GM12878 (cell line): ENCODE measurements at regions not wholly inside any gene's neighbourhood (a gene's known extent, or its start where the extent isn't known, plus 50 kb on each side); places are given as distances from the start of the nearest gene placed in this dataset.

ENCODE experiments used
- ATAC-seq: fragments of 200-7000 bp; cut with Tn5 transposase; 3 replicates; pipeline ENCODE4 v1.9.1; 2020; ENCODE audit warnings: mild to moderate bottlenecking, moderate library complexity
- BruUV-seq: library from RNA; stranded (reverse); fragments of 400-500 nt; replicated peaks from 2 replicates; lab custom pipeline; 2021; lab: Mats Ljungman, UMichigan
- CTCF ChIA-PET: fragments of 300-600 bp; sonication (Branson Sonifier 250); formaldehyde crosslinking; extraction: SDS; loops from one replicate; lab custom pipeline; 2021; ENCODE audit warnings: inconsistent platforms; lab: Yijun Ruan, JAX
- POLR2A ChIA-PET: fragments of 350-600 bp; formaldehyde crosslinking; extraction: SDS; loops from one replicate; lab custom pipeline; 2021; ENCODE audit warnings: inconsistent platforms; lab: Charles Lee
- RAD21 ChIA-PET: fragments of 300-600 bp; sonication (Branson Sonifier 250); formaldehyde crosslinking; loops from one replicate; lab custom pipeline; 2023; ENCODE audit warnings: antibody characterized with exemption; ENCODE audit not compliant: unreplicated experiment; lab: Charles Lee
- SMC1A ChIA-PET: fragments of 300-600 bp; sonication (Branson Sonifier 250); formaldehyde crosslinking; loops from one replicate; lab custom pipeline; 2023; ENCODE audit not compliant: unreplicated experiment, uncharacterized antibody; lab: Charles Lee
- DNase-seq: peaks from one replicate; pipeline ENCODE4 v3.0.0-alpha.2; 2011; ENCODE audit warnings: low read depth, low spot score
- FAIRE-seq: peaks from 3 replicates; lab custom pipeline; 2011; peaks lifted over from hg19 to GRCh38; lab: Jason Lieb, UNC
- H2AFZ ChIP-seq: 2 replicates; pipeline ENCODE4 v1.6.0; 2011; ENCODE audit warnings: low read depth, low read length, control low read depth; ENCODE audit not compliant: control insufficient read depth
- H3K27ac ChIP-seq: 2 replicates; pipeline ENCODE4 v1.5.1; 2011; ENCODE audit warnings: control low read depth; ENCODE audit not compliant: control insufficient read depth, insufficient read depth
- H3K27me3 ChIP-seq, 2 experiments: replicated peaks in 1 of 2; 2 replicates each; pipeline versions ENCODE4 v1.6.0 to v1.6.1; 2011; ENCODE audit warnings: low read length in 1 of 2; ENCODE audit not compliant: control insufficient read depth in 2 of 2, insufficient read depth in 2 of 2
- H3K36me3 ChIP-seq, 2 experiments: 2 replicates each; pipeline ENCODE4 v1.5.1; 2011; ENCODE audit warnings: low read length in 1 of 2; ENCODE audit not compliant: control insufficient read depth in 2 of 2, insufficient read depth in 2 of 2
- H3K4me1 ChIP-seq: 2 replicates; pipeline ENCODE4 v1.6.1; 2011; ENCODE audit warnings: mild to moderate bottlenecking, low read length, moderate library complexity, mixed read lengths; ENCODE audit not compliant: control insufficient read depth, insufficient read depth
- H3K4me2 ChIP-seq: 2 replicates; pipeline ENCODE4 v1.6.0; 2011; ENCODE audit warnings: control low read depth; ENCODE audit not compliant: control insufficient read depth, insufficient read depth
- H3K4me3 ChIP-seq: fragments of 200-600 bp; sonication (generic); 2 replicates; pipeline ENCODE4 v1.5.1; 2016
- H3K79me2 ChIP-seq: 2 replicates; pipeline ENCODE4 v1.6.0; 2011; ENCODE audit warnings: low read length; ENCODE audit not compliant: control insufficient read depth, insufficient read depth
- H3K9ac ChIP-seq: 2 replicates; pipeline ENCODE4 v1.8.0; 2011; ENCODE audit warnings: low read length, control low read depth, mixed read lengths; ENCODE audit not compliant: control insufficient read depth, insufficient read depth
- H3K9me3 ChIP-seq: replicated peaks from 3 replicates; pipeline ENCODE4 v1.5.1; 2011; ENCODE audit warnings: mild to moderate bottlenecking, low read length; ENCODE audit not compliant: control insufficient read depth, insufficient read depth
- H4K20me1 ChIP-seq: 2 replicates; pipeline ENCODE4 v1.6.0; 2011; ENCODE audit not compliant: control insufficient read depth, insufficient read depth
- E2F4 ChIP-seq: IDR thresholded peaks from 2 replicates; pipeline ENCODE4 v1.6.1; 2012; ENCODE audit warnings: low read depth, low read length, improper control_type of control experiment
- PKNOX1 ChIP-seq: fragments of 450-650 bp; IDR thresholded peaks from 2 replicates; pipeline ENCODE4 v1.6.1; 2016; ENCODE audit warnings: mild to moderate bottlenecking
- RCOR1 ChIP-seq: conservative IDR thresholded peaks from 2 replicates; pipeline ENCODE4 v1.6.1; 2012; ENCODE audit warnings: low read depth, low read length, improper control_type of control experiment
- SMC3 ChIP-seq: IDR thresholded peaks from 2 replicates; pipeline ENCODE4 v1.6.1; 2011; ENCODE audit warnings: low read length, improper control_type of control experiment, borderline replicate concordance
- WGBS: methylation state at CpG from one replicate; pipeline ENCODE4 v1.1.6; 2016; ENCODE audit warnings: low lambda C conversion rate; ENCODE audit not compliant: insufficient replicate concordance, insufficient coverage; ENCODE audit errors: missing lambda C conversion rate; 5-methylcytosine and 5-hydroxymethylcytosine counted together
- in situ Hi-C: fragments of 300-500 bp; cut with MboI; formaldehyde crosslinking; loops from 9 replicates; pipeline ENCODE4 v1.14.3; 2018; ENCODE audit warnings: mixed read lengths
- intact Hi-C: fragments of 100-400 bp; cut with micrococcal nuclease; formaldehyde crosslinking; loops from one replicate; pipeline ENCODE4 v1.14.2; 2022; ENCODE audit not compliant: unreplicated experiment
- TF ChIP-seq, protein P1 (sequence below): fragments of 450-650 bp; IDR thresholded peaks from 2 replicates; pipeline ENCODE4 v1.6.1; 2016; ENCODE audit warnings: mild to moderate bottlenecking

DNA sequence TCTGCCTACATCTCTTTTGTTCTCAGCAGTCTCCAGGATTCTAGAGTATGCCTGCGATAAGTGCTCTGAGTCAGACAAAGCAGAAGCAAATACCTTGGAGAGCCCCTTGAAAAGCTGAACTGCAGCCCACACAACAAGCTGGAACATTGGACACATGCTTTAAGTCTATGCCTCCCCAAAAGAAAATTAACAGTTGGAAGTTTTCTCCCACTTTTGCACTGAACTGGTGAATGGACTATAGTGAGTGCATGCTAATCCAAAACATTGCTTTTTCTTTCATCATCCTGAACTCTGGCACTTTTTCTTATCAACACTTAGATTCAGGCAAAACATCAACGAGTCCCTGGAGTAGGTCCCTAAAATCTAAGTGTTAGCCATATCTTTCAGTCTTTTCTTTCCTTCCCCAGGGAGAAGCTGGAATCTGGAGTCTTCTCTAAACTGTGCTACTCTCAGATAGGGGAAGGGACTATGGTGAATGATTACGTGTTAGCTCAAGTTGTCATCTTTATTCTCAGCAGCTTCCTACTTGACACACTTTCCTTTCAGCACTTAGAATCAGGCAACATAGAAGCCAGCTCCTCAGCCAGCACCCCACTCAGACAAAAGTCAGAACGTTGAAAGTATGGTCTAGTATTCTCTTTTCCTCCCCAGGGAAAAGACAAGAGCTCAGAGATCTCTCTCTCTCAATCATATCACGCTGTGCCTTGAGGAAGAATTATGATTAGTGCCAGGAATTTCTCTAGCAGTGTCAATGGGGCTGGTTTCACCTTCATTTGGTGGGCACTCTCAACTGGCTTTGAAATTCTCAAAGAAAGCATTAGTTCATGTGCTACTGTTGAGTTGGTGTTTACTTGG, 811.0 kb upstream of the GJE1 start:
- POLR2A ChIA-PET, result no interaction called here
- BruUV-seq, result no TSS peak
- SMC1A ChIA-PET, result no interaction called here
- H2AFZ ChIP-seq, result no peak overlapping the region
- H3K4me2 ChIP-seq, result no peak overlapping the region
- H3K27ac ChIP-seq, result no peak overlapping the region
- no peak for FAIRE-seq
- H3K36me3 ChIP-seq, result no peaks in the 10 kb centered on the region
- TF ChIP-seq E2F4 (no peak), PKNOX1 (no peak), RCOR1 (no peak), SMC3 (no peak)
- TF ChIP-seq, protein P1, sequence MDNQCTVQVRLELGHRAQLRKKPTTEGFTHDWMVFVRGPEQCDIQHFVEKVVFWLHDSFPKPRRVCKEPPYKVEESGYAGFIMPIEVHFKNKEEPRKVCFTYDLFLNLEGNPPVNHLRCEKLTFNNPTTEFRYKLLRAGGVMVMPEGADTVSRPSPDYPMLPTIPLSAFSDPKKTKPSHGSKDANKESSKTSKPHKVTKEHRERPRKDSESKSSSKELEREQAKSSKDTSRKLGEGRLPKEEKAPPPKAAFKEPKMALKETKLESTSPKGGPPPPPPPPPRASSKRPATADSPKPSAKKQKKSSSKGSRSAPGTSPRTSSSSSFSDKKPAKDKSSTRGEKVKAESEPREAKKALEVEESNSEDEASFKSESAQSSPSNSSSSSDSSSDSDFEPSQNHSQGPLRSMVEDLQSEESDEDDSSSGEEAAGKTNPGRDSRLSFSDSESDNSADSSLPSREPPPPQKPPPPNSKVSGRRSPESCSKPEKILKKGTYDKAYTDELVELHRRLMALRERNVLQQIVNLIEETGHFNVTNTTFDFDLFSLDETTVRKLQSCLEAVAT, result no peak
- ATAC-seq, result no peak
- no peak overlapping the region for H3K4me3 ChIP-seq
- H4K20me1 ChIP-seq, result no peaks in the 10 kb centered on the region
- no peaks in the 10 kb centered on the region for H3K79me2 ChIP-seq
- H3K9me3 ChIP-seq, result no peaks in the 10 kb centered on the region
- DNase-seq, result no peak
- RAD21 ChIA-PET, result interaction anchor here (0.6 to 1.1 kb wide), 2 partner anchors 60 to 240 kb away, joined by 3 to 4 read pairs; no protein-coding TSS in a partner anchor
- in situ Hi-C loops, result no loop called here
- H3K9ac ChIP-seq, result no peak overlapping the region
- no peaks in the 10 kb centered on the region for H3K4me1 ChIP-seq
- intact Hi-C loops, result no loop called here
- no peaks in the 10 kb centered on the region for H3K27me3 ChIP-seq
- CTCF ChIA-PET, result interaction anchor here (0.6 to 1.6 kb wide), 2 partner anchors 10 to 33 kb away, joined by 3 to 6 read pairs; no protein-coding TSS in a partner anchor
- whole genome bisulfite sequencing, result 7% methylated on average over 5 of the region's 5 CpGs
